Lower leg skin (tissue), 4 donors: ENCODE measurements at regions not wholly inside any gene's neighbourhood (a gene's known extent, or its start where the extent isn't known, plus 50 kb on each side); places are given as distances from the start of the nearest gene placed in this dataset.

Experiments used
- DNase-seq, 2 donors: peaks; one replicate each; pipeline ENCODE4 v3.0.0-alpha.2; 2019; ENCODE audit warnings: low spot score in 2 of 2
- H3K4me3 ChIP-seq: fragments of 200-600 bp; sonication (generic); 2 replicates; pipeline ENCODE4 v1.5.1; 2017; ENCODE audit warnings: mild to moderate bottlenecking, low read depth; ENCODE audit not compliant: poor library complexity, severe bottlenecking
- POLR2A ChIP-seq, 2 donors: fragments of 450-650 bp; IDR thresholded peaks; one replicate each; pipeline ENCODE4 v1.6.1; 2016 to 2017; ENCODE audit warnings: antibody characterized with exemption in 2 of 2, mild to moderate bottlenecking in 1 of 2, moderate library complexity in 1 of 2
- WGBS, 2 donors: methylation state at CpG; one replicate each; pipeline ENCODE4 v1.1.5; 2018; 5-methylcytosine and 5-hydroxymethylcytosine counted together
- intact Hi-C: fragments of 100-400 bp; cut with DNase I; formaldehyde crosslinking; loops from one replicate; pipeline ENCODE4 v1.15.0; 2023; ENCODE audit warnings: low total_unique reads
- TF ChIP-seq, protein P1 (sequence below), 3 donors: fragments of 450-650 bp; IDR thresholded peaks; one replicate each; pipeline ENCODE4 v1.5.1; 2016; ENCODE audit warnings: antibody characterized with exemption in 3 of 3, mild to moderate bottlenecking in 3 of 3, moderate library complexity in 2 of 3

DNA sequence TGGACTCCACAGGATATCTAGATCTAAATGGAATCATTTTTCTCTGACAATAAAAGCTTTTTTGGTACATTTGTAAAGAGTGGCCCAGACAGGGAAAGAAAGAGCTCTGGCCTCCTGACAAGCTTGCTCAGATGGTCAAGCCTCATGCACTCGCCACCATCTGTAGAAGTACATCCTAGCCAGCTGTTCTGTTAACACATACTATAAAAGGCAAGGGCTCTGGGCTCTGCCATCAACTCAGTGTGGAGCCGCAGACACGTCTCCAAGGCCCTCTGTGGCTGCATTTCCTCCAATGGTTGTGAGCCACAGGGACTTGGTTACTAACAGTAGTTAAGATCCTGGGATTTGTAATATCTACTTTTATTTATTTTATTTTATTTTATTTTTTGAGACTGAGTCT, 70.8 kb upstream of the KDM7A start:
- no peak for TF ChIP-seq POLR2A (IDR thresholded peaks at IDR 0.05)
- TF ChIP-seq, protein P1, sequence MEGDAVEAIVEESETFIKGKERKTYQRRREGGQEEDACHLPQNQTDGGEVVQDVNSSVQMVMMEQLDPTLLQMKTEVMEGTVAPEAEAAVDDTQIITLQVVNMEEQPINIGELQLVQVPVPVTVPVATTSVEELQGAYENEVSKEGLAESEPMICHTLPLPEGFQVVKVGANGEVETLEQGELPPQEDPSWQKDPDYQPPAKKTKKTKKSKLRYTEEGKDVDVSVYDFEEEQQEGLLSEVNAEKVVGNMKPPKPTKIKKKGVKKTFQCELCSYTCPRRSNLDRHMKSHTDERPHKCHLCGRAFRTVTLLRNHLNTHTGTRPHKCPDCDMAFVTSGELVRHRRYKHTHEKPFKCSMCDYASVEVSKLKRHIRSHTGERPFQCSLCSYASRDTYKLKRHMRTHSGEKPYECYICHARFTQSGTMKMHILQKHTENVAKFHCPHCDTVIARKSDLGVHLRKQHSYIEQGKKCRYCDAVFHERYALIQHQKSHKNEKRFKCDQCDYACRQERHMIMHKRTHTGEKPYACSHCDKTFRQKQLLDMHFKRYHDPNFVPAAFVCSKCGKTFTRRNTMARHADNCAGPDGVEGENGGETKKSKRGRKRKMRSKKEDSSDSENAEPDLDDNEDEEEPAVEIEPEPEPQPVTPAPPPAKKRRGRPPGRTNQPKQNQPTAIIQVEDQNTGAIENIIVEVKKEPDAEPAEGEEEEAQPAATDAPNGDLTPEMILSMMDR (IDR thresholded peaks at IDR 0.05): no peak
- H3K4me3 ChIP-seq: no peak overlapping the region
- intact Hi-C loops: no loop called here
- WGBS, 2 donors: 72 to 80% methylated on average over 3 of the region's 3 CpGs
- DNase-seq: no peak

DNA sequence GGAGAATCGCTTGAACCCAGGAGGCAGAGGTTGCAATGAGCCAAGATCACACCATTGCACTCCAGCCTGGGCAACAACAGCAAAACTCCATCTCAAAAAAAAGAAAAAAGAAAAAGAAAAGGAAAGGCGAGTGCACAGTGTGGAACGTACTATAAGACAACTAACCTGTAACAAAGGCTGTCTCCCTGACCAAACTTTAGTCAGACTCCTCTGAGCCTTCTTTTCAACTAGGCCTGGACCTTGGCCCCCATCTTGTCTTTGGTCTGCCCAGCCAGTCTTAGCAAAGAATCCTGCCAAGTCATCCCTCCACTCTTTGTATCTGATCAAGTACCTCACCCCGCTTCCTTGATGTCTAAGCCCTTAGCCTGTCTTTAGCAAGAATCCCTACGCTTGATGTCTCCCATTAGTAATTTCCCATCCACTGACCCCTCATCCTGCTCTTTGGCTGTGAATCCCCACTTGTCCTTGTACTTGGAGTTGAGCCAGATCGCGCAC, 68.9 kb upstream of the KDM7A start:
- WGBS, 2 donors: 93% methylated on average over 7 of the region's 7 CpGs
- TF ChIP-seq POLR2A (IDR thresholded peaks at IDR 0.05): no peak
- TF ChIP-seq, protein P1 (IDR thresholded peaks at IDR 0.05): no peak
- intact Hi-C loops: no loop called here
- no peak for DNase-seq
- H3K4me3 ChIP-seq: no peak overlapping the region

DNA sequence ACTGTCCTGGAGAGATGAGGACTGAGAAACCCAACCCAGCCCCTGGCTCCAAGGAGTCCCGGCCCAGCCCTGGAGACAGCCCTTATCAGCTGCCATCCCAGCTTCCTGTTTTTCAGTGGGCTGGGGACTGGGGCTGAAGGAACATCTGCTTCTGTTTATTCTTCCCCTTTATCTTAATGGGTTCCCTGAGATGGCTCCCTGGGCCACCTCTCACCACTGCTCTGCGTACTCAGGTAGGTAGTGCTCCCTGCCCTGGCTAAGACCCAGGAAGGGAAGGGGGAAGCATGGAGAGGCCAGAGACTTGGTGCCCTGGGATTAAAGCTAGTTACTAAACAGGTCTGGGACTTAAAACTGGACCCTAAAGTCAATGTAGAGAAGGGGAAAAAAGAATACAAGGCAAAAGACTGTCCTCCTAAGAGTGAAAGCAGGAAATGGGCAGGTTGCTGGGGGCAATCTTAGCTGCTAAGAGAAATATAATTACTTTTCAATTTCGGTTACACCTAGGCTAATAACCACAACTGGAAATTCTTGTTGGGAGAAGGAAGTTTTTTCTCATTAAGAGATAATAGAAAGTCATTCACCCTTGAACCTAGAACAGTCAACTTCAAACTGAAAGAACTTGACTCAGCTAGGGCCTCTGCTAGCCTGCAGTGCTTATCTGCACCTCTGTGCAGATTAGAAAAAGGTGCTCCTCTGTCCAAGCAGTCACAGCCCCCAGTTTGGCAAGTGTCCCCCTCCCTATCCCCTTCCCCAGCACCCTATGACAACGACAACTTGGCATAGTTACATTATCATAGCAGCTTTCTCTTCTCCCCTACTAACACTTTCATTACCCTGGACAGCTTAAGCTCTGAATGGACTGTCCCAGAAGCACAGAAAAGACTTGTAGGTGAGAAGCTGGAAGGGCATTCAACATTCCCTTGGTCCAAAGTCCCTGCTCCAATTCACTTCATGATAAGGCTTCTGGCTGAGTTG, 65.6 kb upstream of the KDM7A start:
- TF ChIP-seq POLR2A (IDR thresholded peaks at IDR 0.05): no peak
- TF ChIP-seq, protein P1 (IDR thresholded peaks at IDR 0.05): no peak
- no peak overlapping the region for H3K4me3 ChIP-seq
- intact Hi-C loops: no loop called here
- no peak for DNase-seq
- WGBS, 2 donors: 36 to 39% methylated on average over 4 of the region's 4 CpGs

DNA sequence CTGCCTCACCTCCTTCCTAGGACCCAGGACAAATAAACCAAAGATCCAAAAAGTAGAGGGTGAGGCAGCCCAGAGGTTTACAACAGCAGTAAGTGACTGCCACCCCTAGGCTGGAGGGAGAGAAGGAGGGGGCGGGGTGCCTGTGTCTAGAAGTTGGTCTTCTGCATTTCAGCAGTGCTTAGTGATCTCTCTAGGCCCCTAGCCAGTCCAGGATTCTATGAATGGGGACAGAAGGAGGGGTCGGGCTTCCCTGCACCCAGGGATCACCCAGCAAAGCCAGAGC, 62.8 kb upstream of the KDM7A start:
- intact Hi-C loops: no loop called here
- no peak for TF ChIP-seq POLR2A (IDR thresholded peaks at IDR 0.05)
- TF ChIP-seq, protein P1 (IDR thresholded peaks at IDR 0.05): no peak
- DNase-seq: no peak
- H3K4me3 ChIP-seq: no peak overlapping the region
- WGBS, 2 donors: 52 to 62% methylated on average over 2 of the region's 2 CpGs

DNA sequence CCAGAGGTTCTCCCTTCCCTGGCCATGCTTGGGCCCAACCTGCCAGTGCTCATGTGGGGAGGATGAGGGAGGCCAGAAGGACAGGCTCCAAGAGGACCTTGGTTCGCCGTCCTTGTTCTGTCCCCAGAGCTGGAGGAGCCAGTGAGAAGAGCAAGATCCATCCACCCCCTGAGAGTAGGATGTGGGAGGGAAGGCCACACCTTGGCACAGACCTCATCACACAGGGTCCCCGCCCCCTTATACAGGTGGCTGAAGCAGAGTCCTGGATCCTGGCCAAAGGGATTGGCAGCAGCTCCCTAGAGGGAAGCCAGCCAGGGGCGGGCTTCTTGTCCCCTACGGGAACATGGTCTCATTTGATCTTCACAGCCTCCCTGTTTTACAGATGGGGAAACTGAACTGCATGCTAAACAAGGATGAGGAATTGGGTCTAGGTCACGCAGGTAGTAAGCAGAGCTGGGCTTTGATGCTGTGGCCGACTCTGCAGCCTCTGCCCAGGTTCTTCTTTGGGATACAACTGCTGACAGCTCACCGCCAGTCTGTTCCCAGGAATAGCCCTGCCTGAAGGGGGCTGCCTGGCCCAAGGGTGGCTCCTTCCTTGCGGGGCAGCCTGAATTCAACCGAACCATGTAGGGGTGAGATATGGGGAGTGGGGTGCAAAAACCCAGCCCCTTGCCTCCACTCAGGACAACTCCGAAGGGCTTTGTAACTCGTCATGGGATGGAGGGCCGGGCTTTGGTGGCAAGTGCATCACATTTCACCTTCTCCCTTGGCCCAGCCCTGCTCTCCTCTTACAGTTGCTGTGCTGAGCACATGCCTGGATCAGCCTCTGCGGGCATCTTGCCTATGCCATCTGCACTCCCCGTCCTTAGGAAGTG, 62.2 kb upstream of the KDM7A start:
- 63 to 69% methylated on average over 14 to 15 of the region's 15 CpGs for WGBS, 2 donors
- no peak overlapping the region for H3K4me3 ChIP-seq
- TF ChIP-seq POLR2A (IDR thresholded peaks at IDR 0.05): no peak
- TF ChIP-seq, protein P1 (IDR thresholded peaks at IDR 0.05): no peak
- intact Hi-C loops: no loop called here
- DNase-seq: no peak
